K562 (cell line): ENCODE measurements at regions not wholly inside any gene's neighbourhood (a gene's known extent, or its start where the extent isn't known, plus 50 kb on each side); places are given as distances from the start of the nearest gene placed in this dataset.
"Not testable (repeated sequence)": the region's sequence is repeated elsewhere in the genome, so short reads cannot be mapped to it uniquely, and the experiment has no call there.

Experiments
- HCFC1 ChIP-seq: IDR thresholded peaks from 2 replicates; pipeline ENCODE4 v1.6.1; 2012; ENCODE audit warnings: low read depth, low read length, improper control_type of control experiment
- PPARD ChIP-seq: fragments of 250-450 bp; sonication (Bioruptor Pico); IDR thresholded peaks from 2 replicates; pipeline ENCODE4 v1.8.0; 2022; ENCODE audit warnings: inconsistent platforms, mild to moderate bottlenecking, moderate library complexity
- ZEB2 ChIP-seq: fragments of 450-650 bp; IDR thresholded peaks from 2 replicates; pipeline ENCODE4 v1.6.1; 2016
- TF ChIP-seq, protein P1 (sequence below): fragments of 250-450 bp; sonication (Bioruptor Pico); IDR thresholded peaks from 2 replicates; pipeline ENCODE4 v1.5.0; 2021; ENCODE audit warnings: mild to moderate bottlenecking, moderate library complexity

DNA sequence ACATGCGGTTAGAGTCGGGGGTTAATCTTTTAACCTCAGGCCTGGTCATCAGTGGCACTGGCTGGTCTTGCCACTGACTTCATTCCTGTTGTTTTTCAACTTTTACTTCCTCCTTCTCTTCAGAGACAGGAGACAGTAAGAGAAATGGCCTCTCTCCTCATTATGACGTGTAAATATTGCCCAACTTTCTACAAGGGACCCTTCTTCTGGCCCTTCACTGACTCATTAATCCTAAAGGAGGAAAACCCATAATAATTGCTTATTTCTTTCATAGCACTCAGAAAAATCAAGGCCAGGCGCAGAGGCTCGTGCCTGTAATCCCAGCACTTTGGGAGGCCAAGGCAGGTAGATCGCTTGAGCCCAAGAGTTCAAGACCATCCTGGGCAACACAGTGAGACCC, 89.3 kb upstream of the SLC1A4 start:
- TF ChIP-seq, protein P1, sequence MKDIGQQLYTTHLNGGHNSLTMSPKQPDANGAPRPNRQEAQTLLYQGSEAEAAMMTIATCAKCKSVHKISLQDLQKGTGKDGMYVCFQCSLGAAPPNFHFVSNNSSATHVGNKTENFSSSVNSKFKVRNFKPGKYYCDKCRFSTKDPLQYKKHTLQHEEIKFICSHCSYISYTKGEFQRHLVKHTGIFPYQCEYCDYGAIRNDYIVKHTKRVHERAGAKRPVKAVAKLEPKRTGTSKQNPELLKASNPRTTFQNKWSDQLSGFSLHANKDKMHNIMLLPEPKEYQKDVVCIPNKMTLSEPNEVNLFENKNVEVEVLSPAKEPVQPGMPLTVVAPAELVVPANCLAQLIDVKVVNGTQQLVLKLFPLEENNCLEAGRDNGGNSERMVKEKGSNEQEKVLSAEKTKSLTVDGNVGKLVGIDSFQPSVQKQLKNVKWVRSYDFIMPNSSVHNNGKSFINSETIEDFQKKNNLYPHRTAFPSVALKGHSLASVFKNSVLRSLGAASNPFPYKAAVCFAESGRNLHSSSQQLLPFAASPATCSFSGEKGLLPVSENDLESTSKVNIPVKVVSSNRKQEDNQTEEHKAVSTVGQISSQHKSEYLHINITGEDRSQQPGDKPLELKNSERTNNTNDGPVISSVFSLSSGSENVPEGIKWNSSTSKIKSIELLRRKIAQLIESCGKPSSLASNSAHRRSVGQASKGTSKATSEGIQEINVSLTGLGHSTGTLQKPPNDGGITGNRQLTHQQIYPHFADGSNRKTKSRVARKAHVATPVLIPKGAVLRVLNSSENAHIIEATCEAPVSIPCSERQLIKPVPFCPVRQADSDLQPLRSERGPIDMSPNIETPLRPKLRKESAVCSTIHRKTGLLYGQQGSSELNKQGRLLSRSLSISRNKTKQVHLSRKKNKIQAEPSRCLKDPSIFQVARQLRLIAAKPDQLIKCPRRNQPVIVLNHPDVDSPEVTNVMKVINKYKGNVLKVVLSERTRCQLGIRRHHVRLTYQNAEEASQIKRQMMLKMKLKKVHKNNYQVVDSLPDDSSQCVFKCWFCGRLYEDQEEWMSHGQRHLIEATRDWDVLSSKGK (CRISPR knock-in tag) = not testable (repeated sequence)
- not testable (repeated sequence) for TF ChIP-seq HCFC1; ZEB2; PPARD (CRISPR knock-in tag)
